NCI-H345 treated with DMSO at 0.1 percent for 48 hours (cell line): ENCODE measurements at regions not wholly inside any gene's neighbourhood (a gene's known extent, or its start where the extent isn't known, plus 50 kb on each side); places are given as distances from the start of the nearest gene placed in this dataset.

Experiments
- DNase-seq: peaks from one replicate; lab custom pipeline; 2025; ENCODE audit not compliant: unreplicated experiment; lab: John Stamatoyannopoulos, UW

- peak; percentile 85 for DNase-seq
Measured at GRCh38 chr1:208298593-208299269, 54.5 kb upstream of the PLXNA2 start.

GRCh38 chr1:208300084-208300770 is 56.0 kb upstream of the PLXNA2 start:
- no peak for DNase-seq

GRCh38 chr1:208302699-208303238 is 58.6 kb upstream of the PLXNA2 start:
- DNase-seq, result no peak

GRCh38 chr1:208303743-208304712 is 59.8 kb upstream of the PLXNA2 start:
- no peak for DNase-seq

- no peak for DNase-seq
Measured at GRCh38 chr1:208308221-208308620, 64.0 kb upstream of the PLXNA2 start.

- no peak for DNase-seq
Measured at GRCh38 chr1:208309771-208310170, 65.6 kb upstream of the PLXNA2 start.

GRCh38 chr1:208312706-208313105 is 68.5 kb upstream of the PLXNA2 start:
- DNase-seq, result no peak

GRCh38 chr1:208314431-208314830 is 70.2 kb upstream of the PLXNA2 start:
- no peak for DNase-seq

GRCh38 chr1:208318150-208318734 is 74.1 kb upstream of the PLXNA2 start:
- DNase-seq, result no peak

- DNase-seq, result no peak
Measured at GRCh38 chr1:208324005-208324404, 79.8 kb upstream of the PLXNA2 start.

GRCh38 chr1:208326033-208326432 is 81.8 kb upstream of the PLXNA2 start:
- no peak for DNase-seq

GRCh38 chr1:208329300-208329699 is 85.1 kb upstream of the PLXNA2 start:
- no peak for DNase-seq

- DNase-seq, result no peak
Measured at GRCh38 chr1:208332036-208332773, 88.0 kb upstream of the PLXNA2 start.

GRCh38 chr1:208332774-208333126 is 88.6 kb upstream of the PLXNA2 start:
- DNase-seq, result no peak

GRCh38 chr1:208333676-208334075 is 89.5 kb upstream of the PLXNA2 start:
- DNase-seq, result no peak

GRCh38 chr1:208335371-208336136 is 91.4 kb upstream of the PLXNA2 start:
- no peak for DNase-seq

- no peak for DNase-seq
Measured at GRCh38 chr1:208336137-208336518, 91.9 kb upstream of the PLXNA2 start.

GRCh38 chr1:208339911-208340310 is 95.7 kb upstream of the PLXNA2 start:
- DNase-seq, result no peak

GRCh38 chr1:208343226-208343625 is 99.0 kb upstream of the PLXNA2 start:
- DNase-seq, result no peak
